ENCODE measurements at regions not wholly inside any gene's neighbourhood (a gene's known extent, or its start where the extent isn't known, plus 50 kb on each side); places are given as distances from the start of the nearest gene placed in this dataset.

- no peak for FAIRE-seq
- H4K5ac ChIP-seq (ENCODE audit: insufficient read length, low read depth, low read length): no peak overlapping the region
- CTCF ChIA-PET (ENCODE audit: partially characterized antibody): interaction anchor here (0.6 to 1.5 kb wide), 4 partner anchors 10 to 244 kb away, joined by 3 to 4 read pairs (median 3); no protein-coding TSS in a partner anchor
Observed at GRCh38 chr10:106467506-106467905, 697.0 kb downstream of the SORCS1 start.

More at GRCh38 chr10:106467506-106467905, 697.0 kb downstream of the SORCS1 start:
- Histone ChIP-seq H3K36me3 (ENCODE audit: control insufficient read depth in 2 of 4, insufficient read depth in 4 of 4, low read length in 3 of 4) (no peaks in the 10 kb centered on the region), H2AK5ac (ENCODE audit: low read depth, low read length) (no peak overlapping the region), H3K4ac (replicated peaks; ENCODE audit: insufficient read length, low read depth, low read length) (no peak overlapping the region), H2BK120ac (replicated peaks; ENCODE audit: low read depth, low read length) (no peak overlapping the region), H3K4me1 (replicated peaks in 1 of 4; ENCODE audit: control insufficient read depth in 3 of 4, insufficient read depth in 4 of 4, low read length in 3 of 4) (no peaks in the 10 kb centered on the region), H3K27me3 (replicated peaks in 1 of 4; ENCODE audit: control insufficient read depth in 3 of 4, extremely low read depth in 1 of 4, insufficient read depth in 3 of 4, low read length in 3 of 4) (no peaks in the 10 kb centered on the region), H3K23ac (ENCODE audit: insufficient read length) (no peak overlapping the region), H3K27ac (ENCODE audit: low read depth, low read length) (no peak overlapping the region), H3K79me2 (ENCODE audit: control insufficient read depth in 1 of 2, insufficient read depth in 2 of 2, low read length in 2 of 2) (no peaks in the 10 kb centered on the region), H3K56ac (replicated peaks; ENCODE audit: insufficient read length, low read depth, low read length) (no peak overlapping the region), H3K23me2 (ENCODE audit: low read depth, low read length) (no peaks in the 10 kb centered on the region), H2BK5ac (ENCODE audit: low read depth, low read length) (no peak overlapping the region), H2BK15ac (ENCODE audit: low read length) (no peak overlapping the region), H4K8ac (ENCODE audit: extremely low read depth, insufficient read depth, low read length) (no peak overlapping the region), H3K4me2 (ENCODE audit: insufficient read depth in 1 of 2, low read depth in 2 of 2, low read length in 2 of 2) (no peak overlapping the region), H3K9me3 (ENCODE audit: insufficient read depth in 2 of 2, low read depth in 1 of 2, low read length in 1 of 2) (no peaks in the 10 kb centered on the region), H3K18ac (ENCODE audit: extremely low read depth, low read length) (no peak overlapping the region), H2BK12ac (ENCODE audit: low read depth, low read length) (0 out of 2 replicates have a peak overlapping the region, but pooled peaks have one; percentile 9), H4K20me1 (replicated peaks in 1 of 2; ENCODE audit: control insufficient read depth in 1 of 2, insufficient read depth in 2 of 2, low read length in 2 of 2) (no peaks in the 10 kb centered on the region), H4K91ac (replicated peaks; ENCODE audit: insufficient read length, low read length) (no peak overlapping the region), H3K79me1 (ENCODE audit: low read depth, low read length) (no peaks in the 10 kb centered on the region), H3K14ac (ENCODE audit: insufficient read length) (no peak overlapping the region), H2BK20ac (ENCODE audit: low read length) (no peak overlapping the region), H3K4me3 (ENCODE audit: extremely low read depth in 1 of 4, insufficient read depth in 2 of 4, low read depth in 3 of 4, low read length in 4 of 4) (no peak overlapping the region), H2AFZ (ENCODE audit: low read length) (peak overlapping the region; percentile 26; the same call in 1 of the 2 replicates), H3K9ac (replicated peaks in 1 of 4; ENCODE audit: extremely low read depth in 1 of 4, low read depth in 3 of 4, low read length in 3 of 4) (no peak overlapping the region)
- TF ChIP-seq TCF12 (IDR thresholded peaks at IDR 0.05; ENCODE audit: low read depth, low read length) (no peak), SP1 (IDR thresholded peaks at IDR 0.05; ENCODE audit: low read depth, low read length) (peak; percentile 60; the same call in 1 of the 2 replicates)
- POLR2A ChIA-PET (ENCODE audit: partially characterized antibody): no interaction called here
- WGBS, 2 experiments (ENCODE audit: extremely low coverage in 1 of 2, insufficient coverage in 1 of 2, insufficient read length in 1 of 2, insufficient replicate concordance in 2 of 2, low coverage in 1 of 2, low lambda C conversion rate in 2 of 2, missing lambda C conversion rate in 1 of 2): 90% methylated on average over 6 of the region's 6 CpGs; no CpG with 5 or more reads in 1 of the 2 experiments
- DNase-seq (ENCODE audit: low read depth in 1 of 2, low spot score in 2 of 2): no peak
